ENCODE measurements at regions not wholly inside any gene's neighbourhood (a gene's known extent, or its start where the extent isn't known, plus 50 kb on each side); places are given as distances from the start of the nearest gene placed in this dataset.
"Not testable (repeated sequence)": the region's sequence is repeated elsewhere in the genome, so short reads cannot be mapped to it uniquely, and the experiment has no call there.

- no peak for DNase-seq (ENCODE audit: extremely low spot score in 2 of 2)
- TF ChIP-seq CTCF (IDR thresholded peaks at IDR 0.05), result no peak
- TF ChIP-seq POLR2AphosphoS5 (IDR thresholded peaks at IDR 0.05; ENCODE audit: insufficient read depth in 1 of 2, low read depth in 1 of 2), result no peak
- no peak for TF ChIP-seq POLR2A (IDR thresholded peaks at IDR 0.05)
- Histone ChIP-seq H3K9me3 (no peaks in the 10 kb centered on the region), H3K36me3 (no peaks in the 10 kb centered on the region), H3K4me3 (no peak overlapping the region), H3K27me3 (no peaks in the 10 kb centered on the region), H3K27ac (no peak overlapping the region), H3K4me1 (no peaks in the 10 kb centered on the region)
- intact Hi-C loops (cut with DNase I), result no loop called here
Observed at GRCh38 chr6:104462811-104463599, 396.7 kb downstream of the HACE1 start.

- no peaks in the 10 kb centered on the region for H3K36me3 ChIP-seq
- no peak for DNase-seq (ENCODE audit: extremely low spot score in 2 of 2)
- H3K9me3 ChIP-seq, result no peaks in the 10 kb centered on the region
- H3K27ac ChIP-seq, result no peak overlapping the region
- H3K27me3 ChIP-seq, result no peaks in the 10 kb centered on the region
- H3K4me3 ChIP-seq, result no peak overlapping the region
- intact Hi-C loops (cut with DNase I), result no loop called here
- no peaks in the 10 kb centered on the region for H3K4me1 ChIP-seq
- TF ChIP-seq POLR2A (IDR thresholded peaks at IDR 0.05) (no peak), CTCF (IDR thresholded peaks at IDR 0.05) (no peak), POLR2AphosphoS5 (IDR thresholded peaks at IDR 0.05; ENCODE audit: insufficient read depth in 1 of 2, low read depth in 1 of 2) (no peak)
Observed at GRCh38 chr6:104460738-104461483, 398.8 kb downstream of the HACE1 start.

DNA sequence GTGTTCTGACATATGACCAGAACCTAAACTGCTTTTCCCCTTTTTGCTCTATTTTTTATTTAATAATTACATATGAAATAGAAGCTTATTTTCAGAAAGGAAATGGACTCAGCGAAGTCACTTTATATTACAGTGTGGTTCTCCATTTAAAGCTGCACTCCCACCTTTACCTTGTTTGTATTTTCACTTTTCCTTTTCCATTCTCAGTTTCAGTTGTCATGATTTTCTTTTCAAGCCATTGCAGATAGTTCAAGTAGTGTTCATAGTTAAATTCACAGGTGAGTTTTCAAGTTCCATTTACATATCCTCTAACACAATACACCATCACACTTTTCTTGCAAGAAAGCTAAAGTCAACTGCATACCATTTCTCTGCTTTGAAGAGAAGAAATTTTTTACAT is 400.2 kb downstream of the HACE1 start:
- H3K36me3 ChIP-seq, result no peaks in the 10 kb centered on the region
- H3K9me3 ChIP-seq, result no peaks in the 10 kb centered on the region
- H3K4me1 ChIP-seq, result no peaks in the 10 kb centered on the region
- no peak overlapping the region for H3K4me3 ChIP-seq
- no peaks in the 10 kb centered on the region for H3K27me3 ChIP-seq
- intact Hi-C loops (cut with DNase I), result no loop called here
- no peak for DNase-seq (ENCODE audit: extremely low spot score in 2 of 2)
- H3K27ac ChIP-seq, result no peak overlapping the region
- TF ChIP-seq POLR2AphosphoS5 (IDR thresholded peaks at IDR 0.05; ENCODE audit: insufficient read depth in 1 of 2, low read depth in 1 of 2), result no peak
- no peak for TF ChIP-seq CTCF (IDR thresholded peaks at IDR 0.05)
- no peak for TF ChIP-seq POLR2A (IDR thresholded peaks at IDR 0.05)

- Histone ChIP-seq H3K27ac (no peak overlapping the region), H3K36me3 (no peaks in the 10 kb centered on the region), H3K4me1 (no peaks in the 10 kb centered on the region), H3K4me3 (no peak overlapping the region), H3K27me3 (no peaks in the 10 kb centered on the region), H3K9me3 (no peaks in the 10 kb centered on the region)
- TF ChIP-seq POLR2AphosphoS5 (IDR thresholded peaks at IDR 0.05; ENCODE audit: insufficient read depth in 1 of 2, low read depth in 1 of 2) (no peak), CTCF (IDR thresholded peaks at IDR 0.05) (no peak), POLR2A (IDR thresholded peaks at IDR 0.05) (no peak)
- DNase-seq (ENCODE audit: extremely low spot score in 2 of 2), result no peak
- intact Hi-C loops (cut with DNase I), result no loop called here
Observed at GRCh38 chr6:104449918-104450317, 409.8 kb downstream of the HACE1 start.

GRCh38 chr6:104446101-104447080 is 413.3 kb downstream of the HACE1 start:
- DNase-seq (ENCODE audit: extremely low spot score in 2 of 2); H3K9me3 ChIP-seq; H3K4me3 ChIP-seq; intact Hi-C loops (cut with DNase I); H3K27me3 ChIP-seq; H3K4me1 ChIP-seq; H3K36me3 ChIP-seq; H3K27ac ChIP-seq: not testable (repeated sequence)
